HCT116 (cell line): ENCODE measurements at regions not wholly inside any gene's neighbourhood (a gene's known extent, or its start where the extent isn't known, plus 50 kb on each side); places are given as distances from the start of the nearest gene placed in this dataset.

Experiments
- ATAC-seq: fragments of 200-7000 bp; cut with Tn5 transposase; 2 replicates; pipeline ENCODE4 v1.9.1; 2020; ENCODE audit warnings: mild to moderate bottlenecking, moderate library complexity
- BruUV-seq: library from RNA; stranded (reverse); fragments of 400-500 nt; replicated peaks from 2 replicates; lab custom pipeline; 2021; lab: Mats Ljungman, UMichigan
- CTCF ChIA-PET: fragments of 300-600 bp; sonication (Branson Sonifier 250); formaldehyde crosslinking; loops from one replicate; lab custom pipeline; 2021; ENCODE audit warnings: antibody characterized with exemption; lab: Charles Lee
- POLR2A ChIA-PET: fragments of 300-600, 350-600 bp; sonication (Branson Sonifier 250); formaldehyde crosslinking; loops from one replicate; lab custom pipeline; 2021; ENCODE audit warnings: antibody characterized with exemption; lab: Charles Lee
- RAD21 ChIA-PET, 2 experiments: fragments of 300-600 bp; sonication (Branson Sonifier 250); formaldehyde crosslinking; loops; one replicate each; lab custom pipeline; 2023; ENCODE audit warnings: low total read pairs in 2 of 2; ENCODE audit not compliant: uncharacterized antibody in 2 of 2, unreplicated experiment in 2 of 2, low non-redundant PET in 1 of 2; lab: Charles Lee
- DNase-seq: peaks from one replicate; pipeline ENCODE4 v3.0.0-alpha.2; 2010; ENCODE audit warnings: low read depth, low spot score
- H2AFZ ChIP-seq: fragments of 200-600 bp; shearing (Covaris generic), sonication (generic); 2 replicates; pipeline ENCODE4 v1.6.1; 2017; ENCODE audit warnings: low read depth, mixed run types, mixed read lengths, antibody characterized with exemption, low read length; ENCODE audit not compliant: poor library complexity, severe bottlenecking
- H3K27ac ChIP-seq: 2 replicates; pipeline ENCODE4 v1.5.1; 2012; ENCODE audit warnings: low read depth, low read length
- H3K27me3 ChIP-seq: fragments of 200-600 bp; sonication (generic); 2 replicates; pipeline ENCODE4 v1.6.1; 2016; ENCODE audit warnings: mixed run types, low read length, mixed read lengths; ENCODE audit not compliant: insufficient read depth
- H3K36me3 ChIP-seq, 2 experiments: fragments of 200-500 bp in 1 of 2; fragments of 200-600 bp in 1 of 2; sonication (Bioruptor generic) in 1 of 2; sonication (generic) in 1 of 2; 2 replicates each; pipeline versions ENCODE4 v1.5.1 to v1.6.1; 2014 to 2016; ENCODE audit warnings: low read length in 2 of 2, inconsistent platforms in 1 of 2, mixed read lengths in 1 of 2, mixed run types in 1 of 2; ENCODE audit not compliant: insufficient read depth in 2 of 2, control insufficient read depth in 1 of 2
- H3K4me1 ChIP-seq, 2 experiments: fragments of 200-600 bp in 1 of 2; sonication (generic) in 1 of 2; 2 replicates each; pipeline versions ENCODE4 v1.5.1 to v1.6.1; 2012 to 2017; ENCODE audit warnings: low read length in 2 of 2, inconsistent platforms in 1 of 2, mild to moderate bottlenecking in 1 of 2, mixed read lengths in 1 of 2, mixed run types in 1 of 2, moderate library complexity in 1 of 2; ENCODE audit not compliant: insufficient read depth in 2 of 2, control insufficient read depth in 1 of 2
- H3K4me2 ChIP-seq: fragments of 200-600 bp; sonication (generic); 2 replicates; pipeline ENCODE4 v1.6.1; 2017; ENCODE audit warnings: mixed run types, low read length, mixed read lengths
- H3K4me3 ChIP-seq, 2 experiments: fragments of 200-600 bp in 1 of 2; sonication (generic) in 1 of 2; replicated peaks in 1 of 2; 2 replicates each; pipeline ENCODE4 v1.5.1; 2011 to 2016; ENCODE audit warnings: low read length in 2 of 2, control low read depth in 1 of 2, low read depth in 1 of 2, mild to moderate bottlenecking in 1 of 2, mixed read lengths in 1 of 2, mixed run types in 1 of 2
- H3K79me2 ChIP-seq: fragments of 200-600 bp; sonication (generic); 2 replicates; pipeline ENCODE4 v1.6.1; 2017; ENCODE audit warnings: mild to moderate bottlenecking, mixed run types, low read length, moderate library complexity, mixed read lengths; ENCODE audit not compliant: insufficient read depth
- H3K9ac ChIP-seq: fragments of 200-600 bp; sonication (generic); 2 replicates; pipeline ENCODE4 v1.6.1; 2016; ENCODE audit warnings: low read length, mixed read lengths
- H3K9me2 ChIP-seq: fragments of 200-600 bp; sonication (generic), shearing (Covaris generic); 2 replicates; pipeline ENCODE4 v1.6.1; 2017; ENCODE audit warnings: mixed run types, mild to moderate bottlenecking, moderate library complexity; ENCODE audit not compliant: insufficient read depth
- H3K9me3 ChIP-seq, 2 experiments: fragments of 200-500 bp in 1 of 2; fragments of 200-600 bp in 1 of 2; sonication (Bioruptor generic) in 1 of 2; sonication (generic) in 1 of 2; 2 replicates each; pipeline ENCODE4 v1.6.1; 2014 to 2017; ENCODE audit warnings: low read length in 2 of 2, mixed read lengths in 2 of 2, inconsistent platforms in 1 of 2, low read depth in 1 of 2, mild to moderate bottlenecking in 1 of 2, mixed run types in 1 of 2, moderate library complexity in 1 of 2; ENCODE audit not compliant: control insufficient read depth in 1 of 2, insufficient read depth in 1 of 2
- H4K20me1 ChIP-seq: fragments of 200-600 bp; sonication (generic), shearing (Covaris generic); 2 replicates; pipeline ENCODE4 v1.6.1; 2017; ENCODE audit warnings: mixed run types, mild to moderate bottlenecking, moderate library complexity; ENCODE audit not compliant: insufficient read depth
- ATF3 ChIP-seq: IDR thresholded peaks from 2 replicates; pipeline ENCODE4 v1.6.1; 2012
- CBX3 ChIP-seq: IDR thresholded peaks from 2 replicates; pipeline ENCODE4 v1.6.1; 2012; ENCODE audit warnings: low read depth
- EGR1 ChIP-seq: IDR thresholded peaks from 2 replicates; pipeline ENCODE4 v1.6.1; 2012; ENCODE audit warnings: low read depth
- EZH2 ChIP-seq: fragments of 200-600 bp; sonication (generic); IDR thresholded peaks from 2 replicates; pipeline ENCODE4 v1.6.1; 2017; ENCODE audit warnings: antibody characterized with exemption, mixed run types
- EZH2phosphoT487 ChIP-seq: fragments of 200-600 bp; IDR thresholded peaks from 2 replicates; pipeline ENCODE4 v1.6.1; 2018; ENCODE audit warnings: antibody characterized with exemption, borderline replicate concordance
- JUND ChIP-seq: IDR thresholded peaks from 2 replicates; pipeline ENCODE4 v1.6.1; 2012
- POLR2A ChIP-seq: IDR thresholded peaks from 2 replicates; pipeline ENCODE4 v1.7.0; 2011; ENCODE audit warnings: borderline replicate concordance; ENCODE audit not compliant: insufficient read depth, insufficient read length; ENCODE audit errors: extremely low read depth
- POLR2AphosphoS5 ChIP-seq: IDR thresholded peaks from 2 replicates; pipeline ENCODE4 v1.6.1; 2011; ENCODE audit warnings: mild to moderate bottlenecking, low read depth, low read length, moderate library complexity
- SIN3A ChIP-seq: IDR thresholded peaks from 2 replicates; pipeline ENCODE4 v1.6.1; 2012; ENCODE audit warnings: low read depth
- SRF ChIP-seq: IDR thresholded peaks from 2 replicates; pipeline ENCODE4 v1.6.1; 2012; ENCODE audit warnings: low read depth
- TCF7L2 ChIP-seq: IDR thresholded peaks from 2 replicates; pipeline ENCODE4 v1.7.0; 2011; ENCODE audit warnings: borderline replicate concordance, inconsistent platforms; ENCODE audit not compliant: insufficient read depth, insufficient read length; ENCODE audit errors: extremely low read depth
- YY1 ChIP-seq: IDR thresholded peaks from 2 replicates; pipeline ENCODE4 v1.6.1; 2011; ENCODE audit warnings: low read length, low read depth, moderate library complexity, mild to moderate bottlenecking; ENCODE audit not compliant: insufficient replicate concordance; ENCODE audit errors: extremely low read depth
- ZFX ChIP-seq: fragments of 450-650 bp; IDR thresholded peaks from 2 replicates; pipeline ENCODE4 v1.6.1; 2017
- intact Hi-C: fragments of 100-400 bp; cut with micrococcal nuclease; formaldehyde crosslinking; loops from 2 replicates; pipeline ENCODE4 v1.10.0; 2022

GRCh38 chr2:62558743-62559142 lies 52.7 kb upstream of the TMEM17 start (continued):
- no peak for TF ChIP-seq SRF
- TF ChIP-seq CBX3: no peak
- TF ChIP-seq YY1: no peak
- TF ChIP-seq JUND: no peak
- no peak for TF ChIP-seq TCF7L2
- no peak for TF ChIP-seq EGR1
- TF ChIP-seq ZFX: no peak
- TF ChIP-seq POLR2A: no peak
- no peak for TF ChIP-seq EZH2
- TF ChIP-seq, all 23 proteins: peak for 0

GRCh38 chr2:62556086-62556485 lies 50.1 kb upstream of the TMEM17 start:
- no peaks in the 10 kb centered on the region for H3K9me2 ChIP-seq
- BruUV-seq: no TSS peak
- CTCF ChIA-PET: no interaction called here
- H3K79me2 ChIP-seq: no peaks in the 10 kb centered on the region
- RAD21 ChIA-PET: no interaction called here
- POLR2A ChIA-PET: interaction anchor here (1.3 kb wide), 1 partner anchor 22 kb away, joined by 3 read pairs; no protein-coding TSS in a partner anchor
- H3K27ac ChIP-seq: no peak overlapping the region
- no peak overlapping the region for H3K4me2 ChIP-seq
- no peaks in the 10 kb centered on the region for H3K4me1 ChIP-seq
- H4K20me1 ChIP-seq: no peaks in the 10 kb centered on the region
- intact Hi-C loops: no loop called here
- H2AFZ ChIP-seq: no peak overlapping the region
- H3K27me3 ChIP-seq: no peaks in the 10 kb centered on the region
- H3K36me3 ChIP-seq: no peaks in the 10 kb centered on the region
- TF ChIP-seq POLR2AphosphoS5: no peak
- TF ChIP-seq ATF3: no peak
- TF ChIP-seq EZH2phosphoT487: no peak
- TF ChIP-seq SIN3A: no peak
- H3K9ac ChIP-seq: no peak overlapping the region
- ATAC-seq: no peak
- no peak overlapping the region for H3K4me3 ChIP-seq
- DNase-seq: no peak
- H3K9me3 ChIP-seq: no peaks in the 10 kb centered on the region
